ENCODE measurements at regions not wholly inside any gene's neighbourhood (a gene's known extent, or its start where the extent isn't known, plus 50 kb on each side); places are given as distances from the start of the nearest gene placed in this dataset.

DNA sequence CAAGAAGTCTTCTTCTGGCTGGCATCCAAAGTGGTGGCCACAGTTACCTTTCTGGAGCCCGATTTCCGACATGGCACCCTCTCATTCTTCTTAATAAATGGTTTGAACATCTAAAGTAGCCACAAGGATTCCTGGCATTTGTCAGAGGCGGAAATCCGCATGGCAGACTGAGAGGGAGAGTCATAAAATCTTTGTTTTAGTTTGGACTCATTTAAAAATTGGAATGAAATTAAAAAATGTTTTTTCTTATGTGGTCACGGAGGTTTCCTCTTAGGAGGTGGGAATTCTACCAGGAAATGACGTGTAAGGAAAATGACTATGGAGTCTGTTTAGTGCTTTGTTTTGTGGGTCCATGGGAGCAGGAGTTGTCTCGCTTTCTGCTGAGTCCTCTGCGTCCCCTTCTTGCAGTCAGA is 133.0 kb upstream of the PTCH1 start:
- Mint-ChIP-seq H3K4me1 (peaks cover 9% of the 10 kb centered on the region in 2 experiments), H3K4me3 (no peak overlapping the region), H3K27me3 (ENCODE audit: low read depth) (peaks cover 1% of the 10 kb centered on the region; the same call in 1 of the 2 replicates), H3K27ac (no peak overlapping the region), H3K36me3 (ENCODE audit: insufficient read depth in 1 of 3, low read depth in 3 of 3) (peaks cover 0 to 4% (median 0%) of the 10 kb centered on the region in 3 experiments; a peak in 1 of 7 replicates), H3K9me3 (0 out of 5 replicates have a peak, but pooled peaks cover 2 to 3% of the 10 kb centered on the region in 2 experiments)
- Histone ChIP-seq H4K8ac (replicated peaks; ENCODE audit: insufficient read length, low read depth, low read length) (no peak overlapping the region), H2AK5ac (ENCODE audit: insufficient read length, low read length) (no peak overlapping the region), H2BK15ac (ENCODE audit: low read depth, low read length) (no peak overlapping the region), H3K18ac (ENCODE audit: insufficient read length, low read depth, low read length) (no peak overlapping the region), H3K9me3 (ENCODE audit: control insufficient read depth, low read depth, low read length) (no peaks in the 10 kb centered on the region), H4K91ac (ENCODE audit: insufficient read length, low read depth, low read length) (no peak overlapping the region), H2BK20ac (ENCODE audit: low read depth, low read length, poor library complexity, severe bottlenecking) (no peak overlapping the region), H3K27me3 (ENCODE audit: insufficient read depth, low read length) (no peaks in the 10 kb centered on the region), H2BK12ac (ENCODE audit: insufficient read length, low read depth, low read length) (no peak overlapping the region), H3K14ac (ENCODE audit: insufficient read depth, low read length) (no peak overlapping the region), H3K79me1 (ENCODE audit: insufficient read depth, low read depth, low read length, poor library complexity, severe bottlenecking) (no peaks in the 10 kb centered on the region), H2BK5ac (ENCODE audit: insufficient read length, low read length) (no peak overlapping the region), H3T11ph (ENCODE audit: low read length) (no peak overlapping the region), H3K4me1 (ENCODE audit: insufficient read depth, low read length) (peaks cover 5% of the 10 kb centered on the region; the same call in 1 of the 2 replicates), H3K79me2 (ENCODE audit: insufficient read depth, low read length) (no peaks in the 10 kb centered on the region), H4K20me1 (ENCODE audit: control insufficient read depth, insufficient read depth, insufficient read length) (no peaks in the 10 kb centered on the region), H3K23ac (ENCODE audit: insufficient read length, low read depth, low read length) (no peak overlapping the region), H3K4ac (ENCODE audit: low read depth, low read length) (no peak overlapping the region), H2BK120ac (ENCODE audit: low read depth, low read length, poor library complexity, severe bottlenecking) (no peak overlapping the region), H3K56ac (ENCODE audit: insufficient read length, low read depth, low read length) (no peak overlapping the region), H2AFZ (ENCODE audit: low read length) (no peak overlapping the region), H4K5ac (ENCODE audit: insufficient read length, low read depth, low read length) (no peak overlapping the region), H3K23me2 (ENCODE audit: insufficient read length, low read depth, low read length, poor library complexity, severe bottlenecking) (no peaks in the 10 kb centered on the region), H3K4me2 (ENCODE audit: insufficient read depth, insufficient read length, low read length) (no peak overlapping the region), H3K27ac (ENCODE audit: insufficient read length, low read depth, low read length) (no peak overlapping the region), H3K9ac (ENCODE audit: extremely low read depth, insufficient read length, low read length) (no peak overlapping the region)
- WGBS (ENCODE audit: extremely low coverage, insufficient read length, low lambda C conversion rate) = no CpG with 5 or more reads among the region's 8 CpGs
- no peak for DNase-seq
- TF ChIP-seq, protein P1, sequence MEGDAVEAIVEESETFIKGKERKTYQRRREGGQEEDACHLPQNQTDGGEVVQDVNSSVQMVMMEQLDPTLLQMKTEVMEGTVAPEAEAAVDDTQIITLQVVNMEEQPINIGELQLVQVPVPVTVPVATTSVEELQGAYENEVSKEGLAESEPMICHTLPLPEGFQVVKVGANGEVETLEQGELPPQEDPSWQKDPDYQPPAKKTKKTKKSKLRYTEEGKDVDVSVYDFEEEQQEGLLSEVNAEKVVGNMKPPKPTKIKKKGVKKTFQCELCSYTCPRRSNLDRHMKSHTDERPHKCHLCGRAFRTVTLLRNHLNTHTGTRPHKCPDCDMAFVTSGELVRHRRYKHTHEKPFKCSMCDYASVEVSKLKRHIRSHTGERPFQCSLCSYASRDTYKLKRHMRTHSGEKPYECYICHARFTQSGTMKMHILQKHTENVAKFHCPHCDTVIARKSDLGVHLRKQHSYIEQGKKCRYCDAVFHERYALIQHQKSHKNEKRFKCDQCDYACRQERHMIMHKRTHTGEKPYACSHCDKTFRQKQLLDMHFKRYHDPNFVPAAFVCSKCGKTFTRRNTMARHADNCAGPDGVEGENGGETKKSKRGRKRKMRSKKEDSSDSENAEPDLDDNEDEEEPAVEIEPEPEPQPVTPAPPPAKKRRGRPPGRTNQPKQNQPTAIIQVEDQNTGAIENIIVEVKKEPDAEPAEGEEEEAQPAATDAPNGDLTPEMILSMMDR (conservative IDR thresholded peaks at IDR 0.05) = no peak

Data from H9 (cell line).